ENCODE measurements at regions not wholly inside any gene's neighbourhood (a gene's known extent, or its start where the extent isn't known, plus 50 kb on each side); places are given as distances from the start of the nearest gene placed in this dataset.

DNA sequence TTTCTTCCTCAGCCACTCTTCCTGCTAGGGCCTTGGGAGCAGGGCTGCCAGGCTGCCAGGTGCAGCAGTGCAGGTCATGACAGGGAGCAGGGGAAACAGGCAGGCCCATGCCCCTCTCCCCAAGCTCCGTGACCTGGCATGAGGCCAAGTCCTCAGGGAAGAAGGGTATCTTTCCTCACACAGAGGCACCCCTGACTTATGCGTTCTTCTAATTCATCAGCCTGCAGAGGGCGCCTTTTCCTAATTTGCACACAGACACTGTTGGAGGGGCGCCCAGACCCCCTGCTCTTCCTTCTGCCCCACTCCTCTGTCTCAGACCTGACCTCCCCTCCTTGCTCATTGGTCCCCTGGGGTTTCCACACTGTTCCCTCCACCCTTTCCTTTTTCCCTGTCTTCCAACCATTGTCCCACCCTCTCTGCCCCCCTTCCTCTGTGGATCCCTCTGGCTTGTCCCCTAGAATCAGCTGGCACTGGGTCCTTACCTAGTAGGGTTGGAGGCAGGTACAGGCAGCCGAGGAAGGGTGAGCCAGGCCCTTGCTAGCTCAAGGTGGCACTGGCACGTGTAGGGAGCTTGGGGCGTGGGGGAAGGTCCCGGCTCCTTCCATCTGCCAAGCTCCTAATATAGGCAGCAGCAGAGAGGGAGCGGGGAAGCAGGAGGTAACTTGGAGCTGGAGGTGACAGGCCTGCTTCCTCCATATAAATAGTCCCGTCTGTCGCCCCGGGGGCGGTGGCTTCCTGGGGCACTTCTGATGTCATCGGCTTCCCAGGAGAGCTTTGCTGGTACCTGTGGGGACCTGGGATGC, 154.9 kb upstream of the MLN start:
- Mint-ChIP-seq H3K36me3 (no peaks in the 10 kb centered on the region), H3K27me3 (peaks cover 2% of the 10 kb centered on the region), H3K27ac (no peak overlapping the region), H3K4me1 (ENCODE audit: low read depth) (peaks cover 10% of the 10 kb centered on the region), H3K4me3 (no peak overlapping the region), H3K9me3 (no peaks in the 10 kb centered on the region)
- POLR2A ChIA-PET: no interaction called here
- peak; percentile 18 for DNase-seq
- intact Hi-C loops (cut with micrococcal nuclease): no loop called here
- CTCF ChIA-PET: interaction anchor here (0.5 to 1.5 kb wide), 5 partner anchors 11 to 404 kb away, joined by 3 to 6 read pairs (median 3); no protein-coding TSS in a partner anchor

DNA sequence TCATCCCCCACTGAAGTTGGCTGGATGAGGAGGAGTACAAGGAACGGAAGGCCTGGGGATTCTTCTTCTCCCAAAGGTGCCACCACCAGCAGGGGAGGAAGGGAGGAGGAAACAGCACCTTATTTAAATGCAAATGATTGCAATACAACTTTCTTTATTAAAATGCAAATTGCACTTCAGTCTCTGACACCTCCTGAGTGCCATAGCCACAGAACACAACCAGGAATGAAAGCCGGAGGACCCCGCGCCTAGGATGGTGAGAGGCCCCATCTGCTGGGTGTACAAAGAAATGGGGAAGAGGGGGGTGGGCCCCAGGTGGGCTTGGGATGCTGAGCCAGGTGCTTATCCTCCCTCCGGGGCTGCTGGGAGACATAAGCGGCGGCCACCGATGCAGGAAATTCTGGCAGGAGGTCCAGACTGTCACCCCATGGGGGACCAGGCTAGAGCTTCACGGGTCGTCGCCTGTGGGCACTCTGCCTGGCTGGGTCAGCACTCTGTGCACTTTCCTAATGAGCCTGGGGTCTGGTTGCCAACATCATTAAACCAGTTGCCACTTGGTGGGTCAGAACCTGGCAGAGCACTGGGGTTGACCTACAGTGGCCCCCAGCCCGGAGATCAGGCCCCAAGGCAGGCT, 154.2 kb upstream of the MLN start:
- intact Hi-C loops (cut with micrococcal nuclease): no loop called here
- CTCF ChIA-PET: interaction anchor here (1.5 kb wide), 1 partner anchor 70 kb away, joined by 6 read pairs; no protein-coding TSS in a partner anchor
- Mint-ChIP-seq H3K9me3 (no peaks in the 10 kb centered on the region), H3K27me3 (peaks cover 2% of the 10 kb centered on the region), H3K4me3 (no peak overlapping the region), H3K4me1 (ENCODE audit: low read depth) (peaks cover 9% of the 10 kb centered on the region), H3K36me3 (no peaks in the 10 kb centered on the region), H3K27ac (no peak overlapping the region)
- POLR2A ChIA-PET: no interaction called here
- DNase-seq: no peak

DNA sequence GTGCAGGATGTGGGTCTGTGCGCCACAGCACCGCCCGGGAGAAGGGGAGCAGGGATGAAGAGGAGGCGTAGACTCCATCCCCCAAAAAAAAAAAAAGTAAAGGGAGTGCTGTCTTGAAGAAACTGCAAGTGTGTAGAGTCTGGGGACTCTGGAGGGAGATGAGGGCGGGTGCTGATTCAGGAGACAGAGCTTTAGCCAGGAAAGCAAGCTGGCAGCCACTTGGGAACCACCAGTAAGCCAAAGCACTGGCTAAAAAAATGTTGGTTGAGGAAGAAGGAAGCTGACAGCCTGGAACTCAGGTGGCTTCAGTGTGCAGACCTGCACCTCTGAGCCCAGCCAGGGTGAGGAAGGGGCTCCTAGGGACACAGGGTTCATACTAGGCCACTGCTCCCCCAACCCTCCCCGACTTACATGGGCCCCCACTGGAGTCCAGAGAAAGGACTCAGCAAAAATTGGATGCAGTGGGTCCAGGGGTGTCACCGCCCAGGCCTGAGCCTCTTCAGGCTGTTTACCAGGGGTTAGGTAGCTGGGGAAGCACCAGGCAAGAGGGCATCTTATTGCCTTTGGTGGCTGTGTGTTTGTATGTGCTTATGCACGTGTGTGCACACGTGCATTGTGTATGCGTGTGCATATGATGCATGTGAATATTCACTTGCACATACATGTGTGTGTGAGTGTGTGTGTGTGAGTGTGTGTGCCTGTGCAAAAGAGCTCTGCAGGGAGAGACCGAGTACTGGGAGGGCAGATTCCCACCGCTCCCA, 153.5 kb upstream of the MLN start:
- POLR2A ChIA-PET: no interaction called here
- Mint-ChIP-seq H3K27me3 (peaks cover 2% of the 10 kb centered on the region), H3K27ac (no peak overlapping the region), H3K36me3 (no peaks in the 10 kb centered on the region), H3K4me1 (ENCODE audit: low read depth) (peaks cover 5% of the 10 kb centered on the region), H3K9me3 (no peaks in the 10 kb centered on the region), H3K4me3 (no peak overlapping the region)
- CTCF ChIA-PET: no interaction called here
- DNase-seq: no peak
- intact Hi-C loops (cut with micrococcal nuclease): no loop called here

DNA sequence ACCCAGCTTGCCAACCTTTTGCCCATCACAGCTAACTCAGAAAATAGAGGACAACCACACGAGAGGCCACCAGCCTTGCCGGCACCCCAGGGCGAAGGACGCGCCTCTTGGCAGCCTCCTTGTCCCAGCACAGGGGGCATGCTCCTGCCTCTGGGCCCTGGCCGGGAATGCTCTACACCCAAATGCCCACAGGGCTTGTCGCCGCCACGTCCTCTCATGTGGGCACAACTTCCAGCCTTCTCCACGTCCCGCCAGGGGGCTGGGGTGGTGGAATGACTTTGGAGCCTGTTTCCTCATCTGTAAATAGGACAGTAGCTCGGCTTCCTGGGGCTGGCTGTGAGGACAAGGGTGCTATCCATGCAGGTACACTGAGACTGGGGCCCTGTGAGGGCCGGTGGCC, 152.4 kb upstream of the MLN start:
- peaks cover 5% of the 10 kb centered on the region for H3K4me1 Mint-ChIP-seq (ENCODE audit: low read depth)
- DNase-seq: no peak
- H3K36me3 Mint-ChIP-seq: no peaks in the 10 kb centered on the region
- ChIA-PET CTCF (no interaction called here), POLR2A (no interaction called here)
- peaks cover 2% of the 10 kb centered on the region for H3K27me3 Mint-ChIP-seq
- no peak overlapping the region for H3K27ac Mint-ChIP-seq
- no peaks in the 10 kb centered on the region for H3K9me3 Mint-ChIP-seq
- H3K4me3 Mint-ChIP-seq: no peak overlapping the region
- intact Hi-C loops (cut with micrococcal nuclease): no loop called here

DNA sequence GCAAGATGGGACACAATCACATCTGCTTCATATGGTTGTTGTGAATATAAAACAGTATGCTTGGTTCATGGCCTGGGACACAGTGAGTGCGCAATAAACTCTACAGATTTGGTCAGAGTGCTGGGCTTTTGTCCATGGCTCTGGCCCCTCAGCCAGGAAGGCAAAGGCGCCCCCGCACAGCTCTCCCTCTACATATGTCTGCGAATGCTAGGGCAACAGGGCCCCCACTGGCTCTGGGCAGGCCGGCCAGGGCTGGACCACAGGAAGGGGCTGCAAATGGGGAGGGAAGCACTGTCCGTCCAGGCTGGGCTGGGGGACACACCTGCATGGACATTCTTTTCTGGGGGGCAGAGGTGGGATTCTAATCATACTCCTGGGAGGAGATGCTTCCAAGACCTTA, 151.8 kb upstream of the MLN start:
- ChIA-PET POLR2A (no interaction called here), CTCF (interaction anchor here (1.3 kb wide), 1 partner anchor 184 kb away, joined by 4 read pairs; no protein-coding TSS in a partner anchor)
- peaks cover 2% of the 10 kb centered on the region for H3K27me3 Mint-ChIP-seq
- H3K9me3 Mint-ChIP-seq: no peaks in the 10 kb centered on the region
- DNase-seq: no peak
- H3K4me3 Mint-ChIP-seq: no peak overlapping the region
- intact Hi-C loops (cut with micrococcal nuclease): no loop called here
- H3K27ac Mint-ChIP-seq: no peak overlapping the region
- H3K4me1 Mint-ChIP-seq (ENCODE audit: low read depth): peaks cover 5% of the 10 kb centered on the region
- no peaks in the 10 kb centered on the region for H3K36me3 Mint-ChIP-seq

DNA sequence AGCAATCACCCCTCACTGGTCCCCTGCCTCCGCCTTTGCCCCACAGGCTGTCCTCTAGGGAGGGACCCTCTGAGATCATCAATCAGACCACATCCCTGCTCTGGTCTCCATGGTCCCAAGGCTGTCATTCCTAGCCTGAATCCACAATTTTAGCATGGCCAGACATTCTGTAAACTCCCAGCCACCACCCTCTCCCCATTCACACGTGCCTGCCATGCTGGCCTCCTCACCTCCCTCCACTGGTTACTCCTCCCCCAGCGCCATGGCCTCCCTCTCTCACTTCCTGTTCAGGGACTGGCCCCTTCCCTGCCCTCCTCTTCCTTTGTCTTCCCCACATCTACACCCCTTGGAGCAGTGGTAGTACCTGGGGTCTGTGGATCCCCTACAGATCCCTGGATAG, 150.7 kb upstream of the MLN start:
- CTCF ChIA-PET: interaction anchor here (1.3 kb wide), 1 partner anchor 183 kb away, joined by 4 read pairs; no protein-coding TSS in a partner anchor
- intact Hi-C loops (cut with micrococcal nuclease): no loop called here
- DNase-seq: no peak
- Mint-ChIP-seq H3K27me3 (peaks cover 2% of the 10 kb centered on the region), H3K4me3 (no peak overlapping the region), H3K4me1 (ENCODE audit: low read depth) (peaks cover 5% of the 10 kb centered on the region), H3K36me3 (no peaks in the 10 kb centered on the region), H3K27ac (peak overlapping the region; percentile 23), H3K9me3 (no peaks in the 10 kb centered on the region)
- POLR2A ChIA-PET: no interaction called here

DNA sequence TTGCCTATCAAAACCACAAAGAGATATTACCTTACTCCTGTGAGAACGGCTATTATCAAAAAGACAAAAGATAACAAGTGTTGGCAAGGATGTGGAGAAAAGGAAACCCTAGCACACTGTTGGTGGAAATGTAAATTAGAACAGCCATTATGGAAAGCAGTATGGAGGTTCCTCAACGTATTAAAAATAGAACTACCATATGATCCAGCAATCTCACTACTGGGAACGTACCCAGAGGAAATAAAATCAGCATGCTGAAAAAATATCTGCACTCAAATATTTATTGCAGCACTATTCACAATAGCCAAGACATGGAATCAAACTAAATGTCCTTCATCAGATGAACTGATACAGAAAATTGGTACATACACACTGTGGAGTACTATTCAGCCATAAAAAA, 149.4 kb upstream of the MLN start:
- no peak overlapping the region for H3K4me3 Mint-ChIP-seq
- H3K27ac Mint-ChIP-seq: no peak overlapping the region
- CTCF ChIA-PET: no interaction called here
- no peaks in the 10 kb centered on the region for H3K27me3 Mint-ChIP-seq
- intact Hi-C loops (cut with micrococcal nuclease): no loop called here
- POLR2A ChIA-PET: no interaction called here
- no peaks in the 10 kb centered on the region for H3K36me3 Mint-ChIP-seq
- DNase-seq: no peak
- peaks cover 5% of the 10 kb centered on the region for H3K4me1 Mint-ChIP-seq (ENCODE audit: low read depth)
- H3K9me3 Mint-ChIP-seq: no peaks in the 10 kb centered on the region

DNA sequence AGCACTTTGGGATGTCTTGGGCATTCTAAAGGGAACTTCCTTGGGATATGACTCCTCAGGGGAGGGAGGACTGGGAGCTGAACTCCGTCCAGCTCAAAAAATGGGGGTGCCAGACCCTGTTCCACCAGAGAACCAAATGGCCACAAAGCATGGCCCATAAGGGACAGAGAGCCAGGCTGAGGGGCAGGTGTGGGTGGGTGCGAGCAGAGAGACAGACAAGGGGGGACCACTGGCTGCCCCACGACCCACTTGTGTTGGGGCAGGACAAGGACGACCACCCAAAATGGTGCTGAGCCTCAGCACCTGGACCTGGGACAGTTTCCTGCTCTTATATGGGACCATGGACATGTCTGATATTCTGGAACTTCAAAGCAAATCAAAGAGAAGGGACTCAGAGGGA, 148.2 kb upstream of the MLN start:
- Mint-ChIP-seq H3K36me3 (no peaks in the 10 kb centered on the region), H3K4me1 (ENCODE audit: low read depth) (peaks cover 5% of the 10 kb centered on the region), H3K27me3 (no peaks in the 10 kb centered on the region), H3K9me3 (no peaks in the 10 kb centered on the region), H3K27ac (no peak overlapping the region), H3K4me3 (no peak overlapping the region)
- intact Hi-C loops (cut with micrococcal nuclease): no loop called here
- DNase-seq: no peak
- POLR2A ChIA-PET: no interaction called here
- CTCF ChIA-PET: no interaction called here

DNA sequence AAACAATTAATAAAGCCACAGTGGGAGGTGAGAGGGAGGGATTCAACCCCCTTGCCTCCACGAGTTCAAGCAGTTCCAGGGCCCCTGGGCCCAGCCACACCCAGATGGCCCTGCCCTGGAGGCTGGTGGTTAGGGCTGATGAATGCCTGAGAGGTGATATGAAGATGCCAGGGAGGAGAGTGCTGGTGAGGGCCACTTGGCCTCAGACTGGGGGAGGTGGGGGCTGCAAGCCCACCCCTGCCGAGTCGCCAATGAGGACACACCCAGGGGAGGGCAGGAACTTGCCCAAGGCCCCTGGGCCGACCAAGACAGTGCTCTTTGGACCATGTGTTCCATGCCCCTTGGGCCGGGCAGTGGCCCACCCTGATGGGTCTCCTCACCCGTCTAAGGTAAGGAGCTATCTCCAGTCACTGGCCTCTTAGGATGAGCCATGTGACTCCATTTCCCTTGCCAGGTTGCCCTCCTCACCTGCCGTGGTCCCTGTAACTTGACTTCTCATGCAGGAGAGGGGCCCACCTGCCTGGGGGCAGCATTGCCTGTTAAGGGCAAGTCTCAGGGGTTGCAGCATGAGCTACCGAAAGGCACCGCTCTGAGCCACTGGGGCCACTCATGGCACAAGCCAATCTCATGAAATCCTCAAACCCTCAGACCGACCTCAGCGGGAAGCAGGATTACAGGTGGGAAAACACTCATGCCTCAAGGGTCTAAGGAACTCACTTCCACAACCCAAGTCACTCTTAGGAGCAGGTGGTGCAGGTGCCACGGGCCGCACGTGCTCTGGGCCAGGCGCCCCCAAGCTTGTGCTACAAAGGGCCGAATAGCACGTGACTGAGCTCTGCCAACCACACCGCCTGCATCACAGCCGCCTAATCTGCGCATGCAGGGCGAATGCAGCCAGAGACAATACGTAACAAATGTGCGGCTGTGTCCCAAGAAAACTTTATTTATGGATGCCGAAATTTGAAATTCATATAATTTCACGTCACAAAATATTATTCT, 147.4 kb upstream of the MLN start:
- DNase-seq: no peak
- Mint-ChIP-seq H3K9me3 (no peaks in the 10 kb centered on the region), H3K27me3 (no peaks in the 10 kb centered on the region), H3K27ac (no peak overlapping the region), H3K4me1 (ENCODE audit: low read depth) (peaks cover 5% of the 10 kb centered on the region), H3K4me3 (no peak overlapping the region), H3K36me3 (no peaks in the 10 kb centered on the region)
- intact Hi-C loops (cut with micrococcal nuclease): no loop called here
- ChIA-PET CTCF (no interaction called here), POLR2A (no interaction called here)

DNA sequence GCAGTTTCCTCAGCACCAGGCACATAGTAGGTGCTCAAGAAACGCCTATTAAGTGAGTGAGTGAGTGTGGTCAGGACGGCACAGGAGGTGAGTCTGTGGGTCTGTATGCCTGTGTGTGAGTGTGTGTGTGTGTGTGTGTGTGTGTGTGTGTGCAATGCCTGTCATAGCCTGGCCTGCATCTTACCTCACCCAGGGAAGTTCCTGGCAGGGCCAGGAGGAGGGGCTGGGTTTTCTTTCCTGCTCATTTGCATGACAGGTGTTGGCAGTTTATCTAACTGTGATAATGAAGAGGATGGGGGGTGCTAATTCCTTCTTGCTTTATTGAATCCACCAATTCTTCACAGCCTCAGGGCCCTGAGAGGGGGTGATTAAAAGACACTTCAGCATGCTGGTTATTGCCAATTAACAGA, 146.7 kb upstream of the MLN start:
- intact Hi-C loops (cut with micrococcal nuclease): no loop called here
- Mint-ChIP-seq H3K9me3 (no peaks in the 10 kb centered on the region), H3K27me3 (no peaks in the 10 kb centered on the region), H3K27ac (no peak overlapping the region), H3K4me3 (no peak overlapping the region), H3K36me3 (no peaks in the 10 kb centered on the region), H3K4me1 (ENCODE audit: low read depth) (peaks cover 5% of the 10 kb centered on the region)
- no peak for DNase-seq
- POLR2A ChIA-PET: no interaction called here
- CTCF ChIA-PET: no interaction called here

DNA sequence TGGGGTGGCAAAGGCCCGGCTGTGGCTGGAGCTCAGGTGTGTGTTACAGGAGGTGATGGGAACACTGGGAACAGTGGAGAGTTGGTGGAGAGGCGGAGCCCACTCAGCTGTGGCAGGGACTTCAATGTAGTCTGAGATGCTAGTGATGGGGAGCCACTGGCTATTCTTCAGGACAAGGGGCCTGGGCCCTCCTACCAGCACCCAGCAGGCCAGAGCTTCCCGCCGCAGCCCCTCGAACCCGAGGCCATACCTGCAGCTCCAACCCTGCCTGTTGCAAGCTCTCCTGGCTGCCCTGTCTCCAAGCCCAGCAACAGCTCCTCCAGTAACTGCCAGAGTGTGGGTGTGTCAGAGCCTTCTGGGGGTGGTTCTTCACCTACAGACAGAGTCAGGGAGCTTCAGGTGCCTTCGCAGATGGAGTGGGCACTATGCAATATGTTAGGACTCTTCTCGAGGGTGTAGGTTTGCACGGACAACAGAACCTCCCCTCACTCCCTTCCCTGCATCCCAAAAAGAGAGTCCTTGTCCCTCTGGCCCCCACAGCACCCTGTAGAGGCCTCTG, 146.2 kb upstream of the MLN start:
- H3K36me3 Mint-ChIP-seq: no peaks in the 10 kb centered on the region
- ChIA-PET POLR2A (no interaction called here), CTCF (interaction anchor here (1.1 kb wide), 1 partner anchor 205 kb away, joined by 3 read pairs; no protein-coding TSS in a partner anchor)
- H3K4me3 Mint-ChIP-seq: no peak overlapping the region
- H3K27me3 Mint-ChIP-seq: no peaks in the 10 kb centered on the region
- no peak for DNase-seq
- intact Hi-C loops (cut with micrococcal nuclease): no loop called here
- peaks cover 5% of the 10 kb centered on the region for H3K4me1 Mint-ChIP-seq (ENCODE audit: low read depth)
- no peaks in the 10 kb centered on the region for H3K9me3 Mint-ChIP-seq
- H3K27ac Mint-ChIP-seq: no peak overlapping the region
